HEK293 (cell line): ENCODE measurements at regions not wholly inside any gene's neighbourhood (a gene's known extent, or its start where the extent isn't known, plus 50 kb on each side); places are given as distances from the start of the nearest gene placed in this dataset.
A peak's percentile ranks its signal among the peaks of the same experiment; 100 is the strongest.

Source experiments
- CTCF ChIA-PET: fragments of 350-600 bp; formaldehyde crosslinking; extraction: SDS; loops from one replicate; lab custom pipeline; 2021; ENCODE audit warnings: antibody characterized with exemption; lab: Yijun Ruan, JAX
- POLR2A ChIA-PET: fragments of 300-600 bp; formaldehyde crosslinking; extraction: SDS; loops from one replicate; lab custom pipeline; 2020; ENCODE audit warnings: antibody characterized with exemption, inconsistent platforms; lab: Yijun Ruan, JAX
- H3K27ac ChIP-seq: fragments of 200-500 bp; sonication (Bioruptor generic); 2 replicates; pipeline ENCODE4 v1.5.1; 2014; ENCODE audit warnings: low read depth, low read length, control low read depth, inconsistent platforms; ENCODE audit errors: extremely low read depth
- H3K36me3 ChIP-seq, 2 experiments: fragments of 200-500 bp in 1 of 2; sonication (Bioruptor generic) in 1 of 2; 1 replicate in 1 of 2; 2 replicates in 1 of 2; pipeline ENCODE4 v1.5.1; 2014 to 2017; ENCODE audit warnings: inconsistent platforms in 2 of 2, low read length in 2 of 2; ENCODE audit not compliant: control insufficient read depth in 2 of 2, insufficient read depth in 1 of 2
- H3K4me1 ChIP-seq: fragments of 200-500 bp; sonication (Bioruptor generic); 2 replicates; pipeline ENCODE4 v1.5.1; 2014; ENCODE audit warnings: mild to moderate bottlenecking, low read length, inconsistent platforms; ENCODE audit not compliant: control insufficient read depth, insufficient read depth
- H3K4me3 ChIP-seq: 2 replicates; pipeline ENCODE4 v1.5.1; 2011; ENCODE audit warnings: low read depth, mild to moderate bottlenecking, control low read depth, low read length, moderate library complexity
- H3K9me3 ChIP-seq: fragments of 200-500 bp; sonication (Bioruptor generic); 2 replicates; pipeline ENCODE4 v1.5.1; 2014; ENCODE audit warnings: low read depth, low read length, inconsistent platforms; ENCODE audit not compliant: control insufficient read depth, insufficient read depth
- GLIS2 ChIP-seq: fragments of 450-650 bp; formaldehyde crosslinking; IDR thresholded peaks from 2 replicates; pipeline ENCODE4 v1.5.1; 2016; ENCODE audit warnings: missing biosample characterization, missing genetic modification characterization
- KLF16 ChIP-seq: fragments of 450-650 bp; formaldehyde crosslinking; IDR thresholded peaks from 2 replicates; pipeline ENCODE4 v1.5.1; 2017; ENCODE audit warnings: missing biosample characterization, missing genetic modification characterization
- MYNN ChIP-seq: fragments of 450-650 bp; formaldehyde crosslinking; IDR thresholded peaks from 2 replicates; pipeline ENCODE4 v1.5.1; 2016; ENCODE audit warnings: missing biosample characterization, missing genetic modification characterization, borderline replicate concordance
- OSR2 ChIP-seq: fragments of 450-650 bp; formaldehyde crosslinking; IDR thresholded peaks from 2 replicates; pipeline ENCODE4 v1.5.1; 2016; ENCODE audit warnings: missing biosample characterization, missing genetic modification characterization
- PRDM2 ChIP-seq: fragments of 450-650 bp; formaldehyde crosslinking; IDR thresholded peaks from 2 replicates; pipeline ENCODE4 v1.5.1; 2016; ENCODE audit warnings: missing biosample characterization, missing genetic modification characterization, borderline replicate concordance
- SETDB1 ChIP-seq: IDR thresholded peaks from one replicate; pipeline ENCODE4 v1.6.1; 2017; ENCODE audit warnings: mild to moderate bottlenecking, low read length, moderate library complexity, mixed read lengths; ENCODE audit not compliant: insufficient read length
- ZBTB1 ChIP-seq: fragments of 450-650 bp; formaldehyde crosslinking; IDR thresholded peaks from 2 replicates; pipeline ENCODE4 v1.5.1; 2016; ENCODE audit warnings: missing biosample characterization, missing genetic modification characterization
- ZBTB26 ChIP-seq: fragments of 450-650 bp; formaldehyde crosslinking; optimal IDR thresholded peaks from 2 replicates; pipeline ENCODE3; 2016; ENCODE audit warnings: missing biosample characterization, mild to moderate bottlenecking, missing genetic modification characterization
- ZBTB44 ChIP-seq: fragments of 450-650 bp; IDR thresholded peaks from 2 replicates; pipeline ENCODE4 v1.5.1; 2018; ENCODE audit warnings: missing biosample characterization, mild to moderate bottlenecking, missing genetic modification characterization
- ZNF114 ChIP-seq: fragments of 450-650 bp; formaldehyde crosslinking; IDR thresholded peaks from 2 replicates; pipeline ENCODE4 v1.5.0; 2017; ENCODE audit warnings: missing biosample characterization, missing genetic modification characterization
- ZNF155 ChIP-seq: fragments of 450-650 bp; formaldehyde crosslinking; IDR thresholded peaks from 2 replicates; pipeline ENCODE4 v1.5.1; 2016; ENCODE audit warnings: missing biosample characterization, missing genetic modification characterization
- ZNF211 ChIP-seq: fragments of 450-650 bp; formaldehyde crosslinking; IDR thresholded peaks from 2 replicates; pipeline ENCODE4 v1.5.1; 2016; ENCODE audit warnings: low read depth, missing biosample characterization, missing genetic modification characterization
- ZNF292 ChIP-seq: fragments of 450-650 bp; formaldehyde crosslinking; IDR thresholded peaks from 2 replicates; pipeline ENCODE4 v1.5.1; 2016; ENCODE audit warnings: low read depth, missing biosample characterization, missing genetic modification characterization, borderline replicate concordance
- ZNF324 ChIP-seq: fragments of 450-650 bp; formaldehyde crosslinking; IDR thresholded peaks from 2 replicates; pipeline ENCODE4 v1.5.1; 2016; ENCODE audit warnings: missing biosample characterization, missing genetic modification characterization
- ZNF433 ChIP-seq: fragments of 450-650 bp; formaldehyde crosslinking; IDR thresholded peaks from 2 replicates; pipeline ENCODE4 v1.5.1; 2016; ENCODE audit warnings: missing biosample characterization, missing genetic modification characterization, low read depth
- ZNF585B ChIP-seq: fragments of 450-650 bp; formaldehyde crosslinking; IDR thresholded peaks from 2 replicates; pipeline ENCODE4 v1.5.1; 2016; ENCODE audit warnings: missing biosample characterization, missing genetic modification characterization
- ZNF596 ChIP-seq: fragments of 450-650 bp; IDR thresholded peaks from 2 replicates; pipeline ENCODE4 v1.5.0; 2018; ENCODE audit warnings: missing biosample characterization, mild to moderate bottlenecking, missing genetic modification characterization, moderate library complexity
- ZNF600 ChIP-seq: fragments of 450-650 bp; formaldehyde crosslinking; IDR thresholded peaks from 2 replicates; pipeline ENCODE4 v1.5.1; 2016; ENCODE audit warnings: missing biosample characterization, missing genetic modification characterization
- ZNF629 ChIP-seq: fragments of 450-650 bp; formaldehyde crosslinking; IDR thresholded peaks from 2 replicates; pipeline ENCODE4 v1.5.1; 2017; ENCODE audit warnings: missing biosample characterization, missing genetic modification characterization
- ZNF639 ChIP-seq: fragments of 450-650 bp; formaldehyde crosslinking; IDR thresholded peaks from 2 replicates; pipeline ENCODE4 v1.5.1; 2016; ENCODE audit warnings: missing biosample characterization, missing genetic modification characterization
- ZNF654 ChIP-seq: fragments of 450-650 bp; formaldehyde crosslinking; IDR thresholded peaks from 2 replicates; pipeline ENCODE4 v1.5.1; 2016; ENCODE audit warnings: low read depth, missing biosample characterization, missing genetic modification characterization

- Histone ChIP-seq H3K27ac (no peak overlapping the region), H3K4me1 (no peaks in the 10 kb centered on the region), H3K36me3 (no peaks in the 10 kb centered on the region), H3K4me3 (no peak overlapping the region), H3K9me3 (no peaks in the 10 kb centered on the region)
- ChIA-PET CTCF (interaction anchor here (0.6 kb wide), 1 partner anchor 710 kb away, joined by 7 read pairs; no protein-coding TSS in a partner anchor), POLR2A (no interaction called here)
- no peak for TF ChIP-seq ZNF629 (tag by site-specific recombination)
- no peak for TF ChIP-seq ZNF433 (tag by site-specific recombination)
- no peak for TF ChIP-seq ZNF585B (tag by site-specific recombination)
Measured at GRCh38 chr6:140758169-140758877, 1374.4 kb upstream of the GJE1 start.

- Histone ChIP-seq H3K4me1 (no peaks in the 10 kb centered on the region), H3K36me3 (no peaks in the 10 kb centered on the region), H3K4me3 (no peak overlapping the region), H3K9me3 (no peaks in the 10 kb centered on the region), H3K27ac (no peak overlapping the region)
- POLR2A ChIA-PET = no interaction called here
- CTCF ChIA-PET = no interaction called here
- TF ChIP-seq KLF16 (tag by site-specific recombination) = no peak
- no peak for TF ChIP-seq ZNF600 (tag by site-specific recombination)
- TF ChIP-seq ZBTB1 = no peak
- no peak for TF ChIP-seq ZNF639 (tag by site-specific recombination)
- TF ChIP-seq ZNF585B (tag by site-specific recombination) = no peak
- no peak for TF ChIP-seq MYNN
- no peak for TF ChIP-seq ZNF292
- no peak for TF ChIP-seq PRDM2 (tag by site-specific recombination)
Measured at GRCh38 chr6:140752234-140752633, 1377.8 kb upstream of the CITED2 start.

GRCh38 chr6:140747114-140747513, 1372.7 kb upstream of the CITED2 start:
- Histone ChIP-seq H3K4me1 (no peaks in the 10 kb centered on the region), H3K9me3 (no peaks in the 10 kb centered on the region), H3K4me3 (no peak overlapping the region), H3K36me3 (no peaks in the 10 kb centered on the region), H3K27ac (no peak overlapping the region)
- POLR2A ChIA-PET = no interaction called here
- CTCF ChIA-PET = no interaction called here
- TF ChIP-seq ZNF654 (tag by site-specific recombination) (no peak), ZNF596 (tag by site-specific recombination) (no peak), ZNF211 (no peak), ZNF585B (tag by site-specific recombination) (peak; percentile 91), GLIS2 (tag by site-specific recombination) (no peak), ZBTB44 (tag by site-specific recombination) (no peak), SETDB1 (peak; percentile 67), OSR2 (tag by site-specific recombination) (no peak), ZNF324 (tag by site-specific recombination) (no peak), ZBTB26 (tag by site-specific recombination) (no peak), ZNF155 (tag by site-specific recombination) (no peak), ZNF114 (no peak)
